NCI-H2196 (cell line): ENCODE measurements at regions not wholly inside any gene's neighbourhood (a gene's known extent, or its start where the extent isn't known, plus 50 kb on each side); places are given as distances from the start of the nearest gene placed in this dataset.
"Not testable (repeated sequence)": the region's sequence is repeated elsewhere in the genome, so short reads cannot be mapped to it uniquely, and the experiment has no call there.

ENCODE experiments used
- DNase-seq: peaks from one replicate; lab custom pipeline; 2025; ENCODE audit not compliant: unreplicated experiment; lab: John Stamatoyannopoulos, UW

DNA sequence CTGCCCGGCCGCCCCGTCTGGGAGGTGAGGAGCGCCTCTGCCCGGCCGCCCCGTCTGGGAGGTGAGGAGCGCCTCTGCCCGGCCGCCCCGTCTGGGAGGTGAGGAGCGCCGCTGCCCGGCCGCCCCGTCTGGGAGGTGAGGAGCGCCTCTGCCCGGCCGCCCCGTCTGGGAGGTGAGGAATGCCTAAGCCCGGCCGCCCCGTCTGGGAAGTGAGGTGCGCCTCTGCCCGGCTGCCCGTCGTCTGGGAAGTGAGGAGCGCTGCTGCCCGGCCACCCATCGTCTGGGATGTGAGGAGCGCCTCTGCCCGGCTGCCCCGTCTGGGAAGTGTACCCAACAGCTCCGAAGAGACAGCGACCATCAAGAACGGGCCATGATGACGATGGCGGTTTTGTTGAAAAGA lies 136.6 kb upstream of the PROKR2 start:
- not testable (repeated sequence) for DNase-seq

DNA sequence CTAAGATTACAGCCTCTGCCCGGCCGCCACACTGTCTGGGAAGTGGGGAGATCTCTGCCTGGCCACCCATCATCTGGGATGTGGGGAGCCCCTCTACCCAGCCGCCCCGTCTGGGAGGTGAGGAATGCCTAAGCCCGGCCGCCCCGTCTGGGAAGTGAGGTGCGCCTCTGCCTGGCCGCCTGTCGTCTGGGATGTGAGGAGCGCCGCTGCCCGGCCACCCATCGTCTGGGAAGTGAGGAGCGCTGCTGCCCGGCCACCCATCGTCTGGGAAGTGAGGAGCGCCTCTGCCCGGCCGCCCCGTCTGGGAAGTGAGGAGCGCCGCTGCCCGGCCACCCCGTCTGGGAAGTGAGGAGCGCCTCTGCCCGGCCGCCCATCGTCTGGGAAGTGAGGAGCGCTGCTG lies 135.9 kb upstream of the PROKR2 start:
- DNase-seq = not testable (repeated sequence)

- not testable (repeated sequence) for DNase-seq
Measured at GRCh38 chr20:5452286-5452685, 135.5 kb upstream of the PROKR2 start.

GRCh38 chr20:5451643-5452210 lies 135.0 kb upstream of the PROKR2 start:
- no peak for DNase-seq

- DNase-seq = peak; percentile 65
Measured at GRCh38 chr20:5448449-5449118, 131.8 kb upstream of the PROKR2 start.

GRCh38 chr20:5447188-5447587 lies 130.4 kb upstream of the PROKR2 start:
- no peak for DNase-seq

DNA sequence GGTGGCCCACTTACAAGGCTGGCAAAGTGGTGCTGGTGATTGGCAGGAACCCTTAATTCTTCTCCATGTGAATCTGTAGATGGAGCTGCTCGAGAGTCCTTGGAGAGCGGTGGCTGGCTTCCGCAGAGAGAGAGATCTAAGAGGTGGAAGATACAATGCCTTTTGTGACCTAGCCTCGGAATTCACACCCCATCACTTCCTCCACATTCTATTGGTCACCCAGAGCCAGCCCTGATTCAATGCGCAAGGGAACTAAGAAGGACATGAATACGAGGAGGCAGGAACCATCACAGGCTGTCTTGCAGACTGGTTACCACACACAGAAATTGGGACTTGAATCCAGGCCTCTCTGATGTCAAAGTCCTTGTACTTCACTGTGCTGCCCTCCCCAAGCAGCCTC lies 128.9 kb upstream of the PROKR2 start:
- DNase-seq = no peak

DNA sequence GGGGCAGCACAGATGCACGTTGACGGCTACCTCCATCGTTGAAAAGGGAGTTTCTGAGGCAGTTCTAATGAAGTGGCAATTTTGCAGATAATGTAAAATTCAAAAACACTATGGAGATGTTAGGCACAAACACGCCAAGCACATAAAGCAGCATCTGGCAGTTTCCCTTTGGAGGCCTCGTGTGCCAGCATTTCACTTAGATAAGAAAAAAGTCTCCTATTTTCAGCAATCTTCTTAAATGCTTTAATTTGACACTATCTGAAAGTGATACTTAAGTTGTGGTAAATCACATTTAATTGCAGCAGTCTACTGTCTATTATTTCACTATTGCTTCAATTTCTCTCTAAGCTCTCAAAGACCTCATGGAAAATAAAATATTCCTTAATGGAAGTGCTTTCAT lies 125.3 kb upstream of the PROKR2 start:
- no peak for DNase-seq

GRCh38 chr20:5434116-5434515 lies 117.4 kb upstream of the PROKR2 start:
- DNase-seq = no peak

DNA sequence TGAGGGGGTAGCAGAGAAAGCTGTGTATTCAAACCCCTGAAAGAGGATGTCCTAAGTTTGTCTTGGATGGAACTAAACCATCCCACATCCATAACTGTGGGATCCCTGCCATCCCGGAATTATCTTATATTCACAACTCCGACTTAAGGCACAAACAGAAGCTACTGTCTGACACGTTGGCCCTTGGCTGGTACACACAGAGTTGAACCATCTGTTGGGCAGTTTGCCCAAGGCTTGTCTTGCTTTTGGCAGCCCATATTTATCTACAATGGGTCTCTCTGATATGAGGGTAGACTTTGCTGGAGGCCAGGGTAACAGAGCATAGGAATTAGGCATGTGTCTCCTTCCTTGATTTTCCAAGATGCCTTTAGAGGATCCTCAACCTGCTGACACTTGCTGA lies 116.6 kb upstream of the PROKR2 start:
- DNase-seq = no peak

GRCh38 chr20:5432030-5432429 lies 115.3 kb upstream of the PROKR2 start:
- DNase-seq = no peak

GRCh38 chr20:5430670-5431069 lies 113.9 kb upstream of the PROKR2 start:
- DNase-seq = no peak

DNA sequence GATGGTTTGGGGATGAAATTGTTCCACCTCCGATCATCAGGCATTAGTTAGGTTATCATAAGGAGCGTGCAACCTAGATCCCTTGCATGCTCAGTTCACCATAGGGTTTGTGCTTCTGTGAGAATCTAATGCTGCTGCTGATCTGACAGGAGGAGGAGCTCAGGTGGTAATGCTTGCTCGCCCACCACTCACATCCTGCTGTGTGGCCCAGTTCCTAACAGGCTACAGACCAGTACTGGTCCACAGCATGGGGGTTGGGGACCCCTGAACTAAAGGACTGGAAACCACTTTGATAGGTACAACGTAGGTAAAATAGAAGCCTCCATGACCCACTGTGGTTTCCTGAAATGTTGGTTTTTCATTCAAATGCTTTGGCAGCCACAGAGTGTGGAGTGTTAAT lies 109.3 kb upstream of the PROKR2 start:
- no peak for DNase-seq

GRCh38 chr20:5416086-5416485 lies 99.3 kb upstream of the PROKR2 start:
- DNase-seq = no peak

DNA sequence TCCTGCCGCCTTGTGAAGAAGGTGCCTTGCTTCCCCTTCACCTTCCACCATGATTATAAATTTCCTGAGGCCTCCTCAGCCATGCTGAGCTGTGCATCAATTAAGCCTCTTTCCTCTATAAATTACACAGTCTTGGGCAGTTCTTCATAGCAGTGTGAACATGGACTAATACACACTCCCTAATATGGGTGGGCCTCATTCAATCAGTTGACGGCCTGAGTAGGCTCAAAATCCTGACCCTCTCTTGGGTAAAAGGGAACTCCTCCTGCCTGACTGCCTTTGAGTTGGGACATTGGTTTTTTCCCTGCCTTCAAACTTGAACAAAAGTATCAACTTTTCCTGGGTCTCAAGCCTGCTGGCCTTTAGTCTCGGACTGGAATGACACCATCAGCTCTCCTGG lies 96.6 kb upstream of the PROKR2 start:
- DNase-seq = no peak

DNA sequence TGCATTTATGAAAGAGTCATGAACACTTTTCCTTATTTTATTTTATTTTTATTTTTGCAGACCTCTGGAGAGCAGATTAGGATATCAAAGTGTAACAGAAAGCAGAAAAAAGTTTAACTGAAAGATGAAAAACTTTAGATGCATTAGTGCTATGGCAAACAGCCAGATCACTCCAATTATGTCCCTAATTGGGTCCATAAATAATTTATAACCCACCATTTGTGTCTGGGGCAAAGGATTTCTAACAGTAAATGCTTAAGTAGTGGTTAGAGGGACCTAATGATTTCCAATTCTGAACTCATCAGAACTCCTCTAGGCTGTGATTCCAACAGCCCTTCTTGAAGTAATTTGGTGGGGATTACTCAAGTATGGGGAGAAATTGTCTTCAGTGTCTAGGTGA lies 93.7 kb upstream of the PROKR2 start:
- no peak for DNase-seq

- DNase-seq = peak; percentile 31
Measured at GRCh38 chr20:5402903-5403531, 86.3 kb upstream of the PROKR2 start.

- no peak for DNase-seq
Measured at GRCh38 chr20:5401277-5401875, 84.6 kb upstream of the PROKR2 start.

- no peak for DNase-seq
Measured at GRCh38 chr20:5400164-5400762, 83.5 kb upstream of the PROKR2 start.

DNA sequence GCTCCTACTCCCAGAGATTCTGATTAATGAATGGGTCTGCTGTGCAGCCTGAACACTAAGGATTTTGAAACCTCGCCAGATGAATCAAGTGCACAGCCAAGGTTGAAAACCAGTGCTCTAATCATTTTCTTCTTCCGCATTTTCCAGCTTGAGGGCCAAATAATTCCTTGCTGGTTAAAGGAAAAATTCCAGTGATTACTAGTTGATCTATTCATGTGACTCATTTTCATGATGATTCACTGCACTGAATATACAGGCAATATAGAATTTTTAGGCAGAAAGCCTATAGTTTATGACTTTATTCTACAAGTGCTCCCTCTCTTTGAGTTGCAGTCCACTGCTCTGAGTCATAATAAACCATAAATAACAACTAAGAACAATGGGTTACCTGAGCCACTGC lies 80.6 kb upstream of the PROKR2 start:
- DNase-seq = no peak

GRCh38 chr20:5395932-5396727 lies 79.4 kb upstream of the PROKR2 start:
- no peak for DNase-seq
